ENCODE measurements at regions not wholly inside any gene's neighbourhood (a gene's known extent, or its start where the extent isn't known, plus 50 kb on each side); places are given as distances from the start of the nearest gene placed in this dataset.
"Not testable (repeated sequence)": the region's sequence is repeated elsewhere in the genome, so short reads cannot be mapped to it uniquely, and the experiment has no call there.

DNA sequence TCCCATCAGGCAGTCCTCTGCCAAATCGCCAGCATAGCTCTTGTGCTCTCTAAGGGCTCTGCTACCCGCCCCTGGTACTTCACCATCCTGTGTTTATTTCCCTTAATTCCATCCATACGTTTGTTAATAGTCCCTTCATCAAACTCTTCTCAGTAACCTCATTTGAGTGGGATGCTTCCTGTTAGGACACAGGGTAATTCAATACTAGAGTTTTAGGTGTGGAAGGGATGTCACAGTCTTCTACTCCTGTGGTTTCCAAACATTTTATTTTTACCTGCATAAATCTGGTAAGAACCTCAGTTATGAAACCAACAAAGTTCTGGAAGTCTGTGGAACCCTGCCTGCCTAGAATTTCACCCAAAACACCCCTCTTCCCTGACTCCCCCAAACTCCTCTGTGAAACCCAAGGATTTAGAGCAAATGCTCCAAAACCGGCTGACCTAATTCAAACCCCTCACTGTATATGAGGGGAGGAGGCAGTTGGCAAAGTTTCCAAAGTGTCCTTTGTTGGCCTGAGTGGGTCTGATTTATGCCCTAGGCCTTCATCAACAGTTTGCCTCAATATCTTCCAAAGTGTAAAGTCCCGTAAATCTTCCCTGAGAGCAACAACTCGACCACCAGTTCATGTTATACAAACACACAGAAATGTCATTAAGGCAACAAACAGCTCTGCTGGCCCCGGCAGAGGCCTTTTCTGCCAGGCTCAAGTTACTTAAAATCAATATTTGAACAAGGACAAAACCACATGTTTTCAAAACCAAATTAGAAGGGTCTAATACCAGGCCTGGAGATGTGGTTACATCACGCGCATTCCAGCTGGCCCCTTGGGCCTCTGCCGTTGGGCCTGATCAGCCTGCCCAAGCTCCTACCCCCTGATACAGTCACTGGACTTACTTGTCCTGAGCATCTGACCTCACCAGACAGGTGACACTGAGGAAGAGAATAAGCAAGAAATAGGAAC is 82.4 kb upstream of the FGGY start:
- H3K4ac ChIP-seq (ENCODE audit: low read depth, low read length), result no peak overlapping the region
- no peak overlapping the region for H3K23ac ChIP-seq (ENCODE audit: low read length)
- no peak overlapping the region for H3K56ac ChIP-seq (ENCODE audit: low read length)
- H3K36me3 ChIP-seq (ENCODE audit: control insufficient read depth, insufficient read depth, low read length), result no peaks in the 10 kb centered on the region
- no peaks in the 10 kb centered on the region for H3K79me1 ChIP-seq (ENCODE audit: low read length)
- H3K18ac ChIP-seq (ENCODE audit: low read length), result no peak overlapping the region
- no peak overlapping the region for H2BK120ac ChIP-seq (ENCODE audit: low read depth, low read length)
- WGBS (ENCODE audit: extremely low coverage, insufficient coverage, low lambda C conversion rate), result no CpG with 5 or more reads among the region's 10 CpGs
- no peaks in the 10 kb centered on the region for H3K27me3 ChIP-seq (ENCODE audit: insufficient read depth, low read length, poor library complexity)
- no peak overlapping the region for H3K9ac ChIP-seq (ENCODE audit: low read length)
- H3K27ac ChIP-seq (ENCODE audit: low read depth, low read length), result no peak overlapping the region
- no peak overlapping the region for H4K5ac ChIP-seq (ENCODE audit: low read length)
- H2BK5ac ChIP-seq (ENCODE audit: low read length), result no peak overlapping the region
- H2AK5ac ChIP-seq (ENCODE audit: low read length), result no peak overlapping the region
- no peak overlapping the region for H3K4me2 ChIP-seq (ENCODE audit: low read length)
- no peaks in the 10 kb centered on the region for H3K4me1 ChIP-seq (ENCODE audit: control insufficient read depth, low read depth, low read length)
- H2BK15ac ChIP-seq (replicated peaks; ENCODE audit: low read depth), result no peak overlapping the region
- no peaks in the 10 kb centered on the region for H3K79me2 ChIP-seq (ENCODE audit: control insufficient read depth, insufficient read depth, low read length)
- no peak overlapping the region for H3K4me3 ChIP-seq (ENCODE audit: low read length)
- H4K8ac ChIP-seq (ENCODE audit: low read depth, low read length), result no peak overlapping the region
- DNase-seq, result no peak

DNA sequence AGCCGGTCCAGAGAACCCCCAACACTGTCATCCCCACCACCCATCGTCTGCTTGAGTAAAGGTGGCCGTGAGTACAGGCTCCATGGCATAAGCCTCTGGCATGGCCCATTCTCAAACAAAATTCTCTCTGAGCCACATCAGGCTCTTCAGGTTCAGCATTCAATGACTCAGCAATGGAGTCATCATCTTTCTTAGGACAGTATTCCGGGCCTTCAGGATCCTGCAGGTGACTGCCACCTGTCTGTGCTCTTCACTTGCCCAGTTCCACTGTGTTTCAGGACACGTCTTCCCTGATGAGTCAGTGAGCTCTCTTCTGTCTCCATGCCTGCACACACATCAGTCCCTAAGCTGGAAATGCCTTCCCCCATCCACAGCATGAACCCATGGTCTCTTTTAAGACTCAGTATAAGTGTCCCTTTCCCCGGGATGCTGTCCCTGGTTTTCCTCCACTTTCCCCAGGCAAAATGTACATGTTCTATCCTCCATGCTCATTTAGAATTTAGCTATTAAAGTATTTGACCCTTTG is 81.1 kb upstream of the FGGY start:
- no peak overlapping the region for H3K56ac ChIP-seq (ENCODE audit: low read length)
- no peak overlapping the region for H2AK5ac ChIP-seq (ENCODE audit: low read length)
- no peak overlapping the region for H4K5ac ChIP-seq (ENCODE audit: low read length)
- WGBS (ENCODE audit: extremely low coverage, insufficient coverage, low lambda C conversion rate), result no CpG with 5 or more reads among the region's 6 CpGs
- H3K18ac ChIP-seq (ENCODE audit: low read length), result no peak overlapping the region
- H2BK120ac ChIP-seq (ENCODE audit: low read depth, low read length), result no peak overlapping the region
- H3K9ac ChIP-seq (ENCODE audit: low read length), result no peak overlapping the region
- no peaks in the 10 kb centered on the region for H3K36me3 ChIP-seq (ENCODE audit: control insufficient read depth, insufficient read depth, low read length)
- H3K79me2 ChIP-seq (ENCODE audit: control insufficient read depth, insufficient read depth, low read length), result no peaks in the 10 kb centered on the region
- no peaks in the 10 kb centered on the region for H3K79me1 ChIP-seq (ENCODE audit: low read length)
- H3K4me3 ChIP-seq (ENCODE audit: low read length), result no peak overlapping the region
- no peaks in the 10 kb centered on the region for H3K4me1 ChIP-seq (ENCODE audit: control insufficient read depth, low read depth, low read length)
- no peak overlapping the region for H3K27ac ChIP-seq (ENCODE audit: low read depth, low read length)
- no peak overlapping the region for H4K8ac ChIP-seq (ENCODE audit: low read depth, low read length)
- H3K27me3 ChIP-seq (ENCODE audit: insufficient read depth, low read length, poor library complexity), result no peaks in the 10 kb centered on the region
- DNase-seq, result no peak
- H3K4ac ChIP-seq (ENCODE audit: low read depth, low read length), result no peak overlapping the region
- no peak overlapping the region for H2BK5ac ChIP-seq (ENCODE audit: low read length)
- H3K23ac ChIP-seq (ENCODE audit: low read length), result no peak overlapping the region
- H3K4me2 ChIP-seq (ENCODE audit: low read length), result no peak overlapping the region
- no peak overlapping the region for H2BK15ac ChIP-seq (replicated peaks; ENCODE audit: low read depth)

DNA sequence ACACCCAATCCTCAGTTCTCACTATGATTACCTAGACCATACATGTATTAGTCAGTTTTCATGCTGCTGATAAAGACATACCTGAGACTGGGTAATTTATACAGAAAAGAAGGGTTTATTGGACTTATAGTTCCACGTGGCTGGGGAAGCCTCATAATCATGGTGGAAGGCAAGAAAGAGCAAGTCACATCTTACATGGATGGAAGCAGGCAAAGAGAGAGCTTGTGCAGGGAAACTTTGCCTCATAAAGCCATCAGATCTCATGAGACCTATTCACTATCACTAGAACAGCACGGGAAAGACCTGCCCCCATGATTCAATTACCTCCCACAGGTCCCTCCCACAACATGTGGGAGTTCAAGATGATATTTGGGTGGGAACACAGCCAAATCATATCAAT is 79.5 kb upstream of the FGGY start:
- WGBS (ENCODE audit: extremely low coverage, insufficient coverage, low lambda C conversion rate), result no CpG with 5 or more reads among the region's 2 CpGs
- not testable (repeated sequence) for H3K23ac ChIP-seq (ENCODE audit: low read length); H4K5ac ChIP-seq (ENCODE audit: low read length)

DNA sequence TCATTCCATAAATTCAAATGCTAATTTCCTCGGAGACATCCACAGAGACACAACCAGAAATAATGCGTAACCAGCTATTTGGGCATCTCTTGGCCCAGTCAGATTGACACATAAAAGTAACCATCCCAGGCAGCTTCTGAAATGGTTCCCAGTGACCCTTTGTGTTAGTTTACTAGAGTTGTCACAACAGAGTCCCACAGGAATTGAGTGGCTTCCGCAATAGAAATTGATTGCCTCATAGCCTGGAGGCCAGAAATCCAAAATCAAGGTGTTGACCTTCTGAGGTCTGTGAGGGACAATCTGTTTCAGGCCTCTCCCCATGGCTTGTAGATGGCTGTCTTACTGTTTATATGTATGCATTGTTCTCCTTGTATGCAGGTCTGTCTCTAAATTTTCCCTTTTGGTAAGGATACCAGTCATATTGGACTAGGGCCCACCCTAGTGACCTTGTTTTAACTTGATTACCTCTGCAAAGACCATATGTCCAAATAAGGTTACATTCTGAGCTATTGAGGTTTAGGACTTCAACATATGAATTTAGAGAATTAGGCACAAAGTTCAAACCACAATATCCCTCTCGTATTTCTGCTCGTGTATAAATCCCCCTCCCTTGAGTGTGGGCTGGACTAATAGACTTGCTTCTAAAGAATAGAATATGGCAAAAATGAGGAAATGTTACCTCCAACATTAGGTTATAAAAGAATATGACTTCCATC is 78.2 kb upstream of the FGGY start:
- Histone ChIP-seq H2BK5ac (ENCODE audit: low read length) (no peak overlapping the region), H3K79me2 (ENCODE audit: control insufficient read depth, insufficient read depth, low read length) (no peaks in the 10 kb centered on the region), H3K23ac (ENCODE audit: low read length) (no peak overlapping the region), H3K56ac (ENCODE audit: low read length) (no peak overlapping the region), H3K4ac (ENCODE audit: low read depth, low read length) (no peak overlapping the region), H3K27ac (ENCODE audit: low read depth, low read length) (no peak overlapping the region), H3K79me1 (ENCODE audit: low read length) (no peaks in the 10 kb centered on the region), H4K5ac (ENCODE audit: low read length) (no peak overlapping the region), H3K4me2 (ENCODE audit: low read length) (no peak overlapping the region), H4K8ac (ENCODE audit: low read depth, low read length) (no peak overlapping the region), H2BK120ac (ENCODE audit: low read depth, low read length) (no peak overlapping the region), H3K18ac (ENCODE audit: low read length) (no peak overlapping the region), H3K27me3 (ENCODE audit: insufficient read depth, low read length, poor library complexity) (no peaks in the 10 kb centered on the region), H3K36me3 (ENCODE audit: control insufficient read depth, insufficient read depth, low read length) (no peaks in the 10 kb centered on the region), H3K9ac (ENCODE audit: low read length) (no peak overlapping the region), H2AK5ac (ENCODE audit: low read length) (no peak overlapping the region), H3K4me1 (ENCODE audit: control insufficient read depth, low read depth, low read length) (no peaks in the 10 kb centered on the region), H2BK15ac (replicated peaks; ENCODE audit: low read depth) (no peak overlapping the region), H3K4me3 (ENCODE audit: low read length) (no peak overlapping the region)
- WGBS (ENCODE audit: extremely low coverage, insufficient coverage, low lambda C conversion rate), result no CpG with 5 or more reads among the region's 5 CpGs
- DNase-seq, result no peak

More for the DNA sequence above, 79.5 kb upstream of the FGGY start:
- H3K36me3 ChIP-seq (ENCODE audit: control insufficient read depth, insufficient read depth, low read length); H4K8ac ChIP-seq (ENCODE audit: low read depth, low read length); H3K4me3 ChIP-seq (ENCODE audit: low read length); H3K4ac ChIP-seq (ENCODE audit: low read depth, low read length); H2BK15ac ChIP-seq (replicated peaks; ENCODE audit: low read depth); H3K79me2 ChIP-seq (ENCODE audit: control insufficient read depth, insufficient read depth, low read length); H3K27ac ChIP-seq (ENCODE audit: low read depth, low read length); H3K79me1 ChIP-seq (ENCODE audit: low read length); DNase-seq; H3K27me3 ChIP-seq (ENCODE audit: insufficient read depth, low read length, poor library complexity); H2BK5ac ChIP-seq (ENCODE audit: low read length); H3K18ac ChIP-seq (ENCODE audit: low read length); H3K9ac ChIP-seq (ENCODE audit: low read length); H2AK5ac ChIP-seq (ENCODE audit: low read length); H3K56ac ChIP-seq (ENCODE audit: low read length); H3K4me2 ChIP-seq (ENCODE audit: low read length); H3K4me1 ChIP-seq (ENCODE audit: control insufficient read depth, low read depth, low read length); H2BK120ac ChIP-seq (ENCODE audit: low read depth, low read length): not testable (repeated sequence)

DNA sequence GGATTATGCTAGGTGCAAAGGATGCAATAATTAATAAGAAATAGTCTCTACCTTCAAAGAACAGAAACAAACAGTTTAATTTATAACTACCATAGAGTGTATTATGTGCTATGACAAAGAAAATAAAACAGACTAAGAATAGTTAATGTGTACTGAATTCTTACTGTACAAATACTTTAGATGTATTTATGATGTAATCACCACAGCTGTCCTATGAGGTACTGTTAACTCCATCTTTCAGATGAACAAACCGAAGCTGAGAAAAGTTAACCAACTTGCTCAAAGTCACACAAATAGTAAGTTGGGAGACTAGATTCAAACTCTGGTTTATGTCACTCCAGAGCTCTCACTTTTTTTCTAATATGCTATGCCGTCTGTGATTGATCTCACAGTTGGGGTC is 77.0 kb upstream of the FGGY start:
- Histone ChIP-seq H3K79me2 (ENCODE audit: control insufficient read depth, insufficient read depth, low read length) (no peaks in the 10 kb centered on the region), H3K56ac (ENCODE audit: low read length) (no peak overlapping the region), H4K5ac (ENCODE audit: low read length) (no peak overlapping the region), H2BK15ac (replicated peaks; ENCODE audit: low read depth) (no peak overlapping the region), H3K23ac (ENCODE audit: low read length) (no peak overlapping the region), H3K36me3 (ENCODE audit: control insufficient read depth, insufficient read depth, low read length) (no peaks in the 10 kb centered on the region), H4K8ac (ENCODE audit: low read depth, low read length) (no peak overlapping the region), H3K27me3 (ENCODE audit: insufficient read depth, low read length, poor library complexity) (no peaks in the 10 kb centered on the region), H3K9ac (ENCODE audit: low read length) (no peak overlapping the region), H2BK120ac (ENCODE audit: low read depth, low read length) (no peak overlapping the region), H3K27ac (ENCODE audit: low read depth, low read length) (no peak overlapping the region), H2BK5ac (ENCODE audit: low read length) (no peak overlapping the region), H3K4me2 (ENCODE audit: low read length) (no peak overlapping the region), H3K4me1 (ENCODE audit: control insufficient read depth, low read depth, low read length) (no peaks in the 10 kb centered on the region), H3K79me1 (ENCODE audit: low read length) (no peaks in the 10 kb centered on the region), H3K4ac (ENCODE audit: low read depth, low read length) (no peak overlapping the region), H3K4me3 (ENCODE audit: low read length) (no peak overlapping the region), H2AK5ac (ENCODE audit: low read length) (no peak overlapping the region), H3K18ac (ENCODE audit: low read length) (no peak overlapping the region)
- no peak for DNase-seq
- no CpG with 5 or more reads among the region's 2 CpGs for WGBS (ENCODE audit: extremely low coverage, insufficient coverage, low lambda C conversion rate)

Data from mesendoderm (in vitro differentiated cells).